ENCODE measurements at regions not wholly inside any gene's neighbourhood (a gene's known extent, or its start where the extent isn't known, plus 50 kb on each side); places are given as distances from the start of the nearest gene placed in this dataset.
"Not testable (repeated sequence)": the region's sequence is repeated elsewhere in the genome, so short reads cannot be mapped to it uniquely, and the experiment has no call there.

- in situ Hi-C loops (cut with HindIII; ENCODE audit: low sequenced_read_pairs); DNase-seq (ENCODE audit: low spot score): not testable (repeated sequence)
These were observed 54.0 kb upstream of the GPR89A start for GRCh38 chr1:145553795-145554194.

- in situ Hi-C loops (cut with HindIII; ENCODE audit: low sequenced_read_pairs) = no loop called here
- no peak for DNase-seq (ENCODE audit: low spot score)
These were observed 62.7 kb upstream of the GPR89A start for GRCh38 chr1:145545055-145545454.

- in situ Hi-C loops (cut with HindIII; ENCODE audit: low sequenced_read_pairs) = not testable (repeated sequence)
These were observed 66.1 kb upstream of the GPR89A start for GRCh38 chr1:145541685-145542084.

DNA sequence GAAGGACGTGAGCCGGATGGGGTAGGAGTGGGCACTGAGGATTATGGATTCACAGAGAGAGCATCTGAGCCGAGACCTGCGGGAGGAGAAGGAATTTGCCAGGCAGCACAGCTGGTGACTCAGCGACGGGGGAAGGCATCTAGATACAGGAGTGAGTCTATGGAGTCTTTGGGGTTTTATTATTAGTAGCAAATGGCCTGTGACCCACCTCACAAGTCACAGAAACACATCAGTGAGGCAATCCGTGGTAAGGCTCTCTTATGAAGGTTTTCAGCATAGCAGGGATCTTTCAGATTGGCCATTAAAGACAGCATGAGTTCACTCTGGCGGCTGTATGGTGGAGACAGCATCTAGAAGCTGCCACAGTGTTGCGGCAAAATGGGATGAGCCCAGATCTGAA, 66.5 kb upstream of the GPR89A start:
- DNase-seq (ENCODE audit: low spot score) = peak; percentile 66
- in situ Hi-C loops (cut with HindIII; ENCODE audit: low sequenced_read_pairs) = not testable (repeated sequence)

More at GRCh38 chr1:145541685-145542084, 66.1 kb upstream of the GPR89A start:
- DNase-seq (ENCODE audit: low spot score) = peak; percentile 41

DNA sequence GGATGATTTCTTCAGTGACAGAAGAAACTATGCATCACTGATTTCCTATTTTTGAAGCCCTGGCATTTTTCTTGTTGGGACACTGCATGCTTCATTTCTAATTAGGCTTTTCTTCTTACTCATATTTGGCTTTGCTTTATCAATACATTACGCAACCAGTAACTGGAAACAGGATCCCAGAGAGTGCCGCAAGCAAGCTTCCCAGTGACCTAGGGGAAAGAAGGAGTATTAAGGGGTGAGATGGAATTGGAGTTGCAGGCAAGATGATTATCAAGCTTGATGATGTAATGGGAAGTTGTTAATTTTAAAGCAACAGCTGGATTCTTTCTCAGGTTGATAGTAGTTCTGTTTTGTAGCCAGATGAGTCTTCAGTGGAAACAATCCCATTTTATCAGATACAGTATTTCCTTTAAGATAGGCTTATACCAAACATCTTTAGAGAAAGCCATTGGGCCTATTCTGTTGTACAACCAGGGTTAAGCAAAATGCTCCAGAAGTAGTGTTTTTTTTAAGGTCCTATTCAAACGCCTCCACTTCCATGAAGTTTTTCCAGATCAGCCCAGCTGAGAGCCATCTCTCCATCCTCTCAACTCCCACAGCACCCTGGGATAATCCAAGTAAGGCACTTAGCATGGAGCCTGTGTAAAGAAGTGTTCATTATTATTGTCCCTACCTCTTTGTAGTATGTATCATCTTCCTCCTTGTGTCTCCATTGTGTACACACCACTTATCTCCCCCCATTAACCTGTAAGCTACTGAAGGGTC, 69.5 kb upstream of the GPR89A start:
- in situ Hi-C loops (cut with HindIII; ENCODE audit: low sequenced_read_pairs); DNase-seq (ENCODE audit: low spot score): not testable (repeated sequence)

- in situ Hi-C loops (cut with HindIII; ENCODE audit: low sequenced_read_pairs); DNase-seq (ENCODE audit: low spot score): not testable (repeated sequence)
These were observed 70.8 kb upstream of the GPR89A start for GRCh38 chr1:145537003-145537402.

GRCh38 chr1:145535461-145535860, 72.3 kb upstream of the GPR89A start:
- in situ Hi-C loops (cut with HindIII; ENCODE audit: low sequenced_read_pairs) = not testable (repeated sequence)
- peak; percentile 16 for DNase-seq (ENCODE audit: low spot score)

DNA sequence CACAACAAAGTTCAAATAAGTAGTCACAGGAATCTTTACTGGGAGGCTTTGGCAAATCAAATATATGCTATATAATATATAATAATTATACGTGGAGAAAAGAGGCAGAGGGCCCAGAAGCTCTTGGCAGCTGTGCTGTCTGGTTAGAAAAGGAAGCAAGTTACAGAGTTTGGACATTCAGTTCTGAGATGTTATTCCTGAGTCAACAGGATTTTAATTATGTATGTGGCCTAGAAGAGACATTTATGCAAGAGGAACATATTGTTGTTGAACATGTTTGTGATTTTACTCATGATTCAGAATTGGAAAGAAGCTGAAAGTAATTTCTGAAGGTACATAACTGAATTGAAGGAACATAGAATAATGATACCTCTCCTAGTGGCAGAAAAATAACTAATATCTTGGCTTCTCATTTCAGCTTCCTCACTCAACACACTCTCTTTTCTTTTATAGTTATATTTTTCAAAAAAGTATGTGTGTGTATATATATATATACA, 79.7 kb upstream of the GPR89A start:
- in situ Hi-C loops (cut with HindIII; ENCODE audit: low sequenced_read_pairs) = not testable (repeated sequence)

GRCh38 chr1:145520159-145520558, 87.6 kb upstream of the GPR89A start:
- in situ Hi-C loops (cut with HindIII; ENCODE audit: low sequenced_read_pairs); DNase-seq (ENCODE audit: low spot score): not testable (repeated sequence)

More for the DNA sequence above, 79.7 kb upstream of the GPR89A start:
- DNase-seq (ENCODE audit: low spot score) = not testable (repeated sequence)

- DNase-seq (ENCODE audit: low spot score); in situ Hi-C loops (cut with HindIII; ENCODE audit: low sequenced_read_pairs): not testable (repeated sequence)
These were observed 88.5 kb upstream of the GPR89A start for GRCh38 chr1:145519302-145519701.

DNA sequence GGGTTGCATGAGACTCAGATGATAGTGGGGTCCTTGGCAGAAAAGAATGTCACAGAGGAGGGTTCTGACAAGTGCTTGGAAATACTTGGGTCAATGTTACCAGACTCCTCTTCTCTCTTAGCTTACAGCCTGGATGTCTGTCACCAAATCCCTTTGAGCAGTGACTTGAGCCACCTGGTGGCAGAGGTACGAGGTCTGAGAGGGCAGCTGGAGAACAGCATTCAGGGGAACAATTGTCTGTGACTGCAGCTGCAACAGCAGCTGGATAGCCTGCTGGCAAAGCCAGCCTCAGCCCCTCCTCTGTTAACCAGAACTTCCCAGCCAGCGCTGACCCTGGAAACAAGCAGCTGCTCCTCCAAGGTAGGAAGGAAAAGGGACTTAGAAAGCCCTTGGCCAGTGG, 87.6 kb upstream of the NBPF20 start:
- DNase-seq (ENCODE audit: low spot score); in situ Hi-C loops (cut with HindIII; ENCODE audit: low sequenced_read_pairs): not testable (repeated sequence)

DNA sequence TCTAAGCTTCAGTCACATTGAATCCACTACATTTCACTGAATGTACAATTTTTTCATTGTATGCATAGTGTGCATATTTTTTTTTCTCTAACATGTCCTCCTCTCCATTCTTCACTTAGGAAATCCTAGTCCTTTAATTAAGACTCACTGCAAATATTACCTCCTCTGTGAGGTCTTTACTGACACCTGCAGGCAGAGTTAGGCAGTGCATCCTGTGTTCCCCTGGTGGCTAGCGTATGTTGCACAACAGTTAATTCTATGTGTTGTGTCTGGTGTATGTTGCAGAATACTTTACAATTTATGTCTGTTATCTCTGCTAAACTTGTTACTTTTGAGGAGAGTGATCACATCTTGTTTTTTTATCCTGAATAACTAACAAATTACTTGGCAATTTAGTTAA, 82.7 kb upstream of the NBPF20 start:
- in situ Hi-C loops (cut with HindIII; ENCODE audit: low sequenced_read_pairs); DNase-seq (ENCODE audit: low spot score): not testable (repeated sequence)

- in situ Hi-C loops (cut with HindIII; ENCODE audit: low sequenced_read_pairs); DNase-seq (ENCODE audit: low spot score): not testable (repeated sequence)
These were observed 80.6 kb upstream of the NBPF20 start for GRCh38 chr1:145505663-145506647.

DNA sequence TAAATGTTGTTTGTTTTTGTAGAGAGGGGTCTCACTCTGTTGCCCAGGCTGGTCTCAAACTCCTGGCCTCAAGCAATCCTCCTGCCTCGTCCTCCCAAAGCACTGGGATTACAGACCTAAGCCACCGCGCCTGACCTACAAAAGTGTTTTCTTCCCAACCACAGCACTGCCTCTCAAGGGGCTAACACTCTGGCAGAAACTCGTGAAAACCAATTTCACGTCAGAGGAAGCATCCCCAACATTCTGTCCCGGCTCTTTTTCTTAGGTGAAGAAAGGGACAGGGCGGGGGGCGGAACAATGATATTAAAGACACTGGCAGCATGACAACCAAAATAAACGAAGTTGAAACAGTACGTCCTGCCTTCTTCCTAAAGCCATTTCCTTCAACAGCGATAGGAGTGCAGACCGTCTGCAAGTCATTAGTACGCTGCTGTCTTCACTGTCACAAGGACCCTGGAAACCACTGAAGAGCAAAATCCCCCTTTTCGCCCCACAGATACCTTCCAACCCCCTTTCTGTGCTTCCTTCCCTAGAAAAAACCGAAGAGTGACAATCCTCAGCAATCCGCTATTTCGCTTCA, 79.5 kb upstream of the NBPF20 start:
- DNase-seq (ENCODE audit: low spot score); in situ Hi-C loops (cut with HindIII; ENCODE audit: low sequenced_read_pairs): not testable (repeated sequence)

GRCh38 chr1:145504310-145504709, 78.9 kb upstream of the NBPF20 start:
- DNase-seq (ENCODE audit: low spot score); in situ Hi-C loops (cut with HindIII; ENCODE audit: low sequenced_read_pairs): not testable (repeated sequence)

DNA sequence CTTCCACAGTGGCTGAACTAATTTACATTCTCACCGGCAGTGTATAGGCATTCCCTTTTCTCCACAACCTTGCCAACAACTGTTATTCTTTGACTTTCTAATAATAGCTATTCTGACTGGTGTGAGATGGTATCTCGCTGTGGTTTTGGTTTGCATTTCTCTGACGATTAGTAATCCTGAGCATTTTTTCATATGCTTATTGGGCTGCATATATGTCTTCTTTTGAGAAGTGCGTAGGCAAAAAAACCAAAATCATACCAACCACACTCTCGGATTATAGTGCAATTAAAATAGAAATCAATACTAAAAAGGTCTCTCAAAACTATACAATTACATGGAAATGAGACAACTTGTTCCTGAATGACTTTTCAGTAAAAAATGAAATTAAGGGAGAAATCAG, 74.8 kb upstream of the NBPF20 start:
- DNase-seq (ENCODE audit: low spot score); in situ Hi-C loops (cut with HindIII; ENCODE audit: low sequenced_read_pairs): not testable (repeated sequence)

- in situ Hi-C loops (cut with HindIII; ENCODE audit: low sequenced_read_pairs); DNase-seq (ENCODE audit: low spot score): not testable (repeated sequence)
These were observed 69.9 kb upstream of the NBPF20 start for GRCh38 chr1:145495077-145495871.

DNA sequence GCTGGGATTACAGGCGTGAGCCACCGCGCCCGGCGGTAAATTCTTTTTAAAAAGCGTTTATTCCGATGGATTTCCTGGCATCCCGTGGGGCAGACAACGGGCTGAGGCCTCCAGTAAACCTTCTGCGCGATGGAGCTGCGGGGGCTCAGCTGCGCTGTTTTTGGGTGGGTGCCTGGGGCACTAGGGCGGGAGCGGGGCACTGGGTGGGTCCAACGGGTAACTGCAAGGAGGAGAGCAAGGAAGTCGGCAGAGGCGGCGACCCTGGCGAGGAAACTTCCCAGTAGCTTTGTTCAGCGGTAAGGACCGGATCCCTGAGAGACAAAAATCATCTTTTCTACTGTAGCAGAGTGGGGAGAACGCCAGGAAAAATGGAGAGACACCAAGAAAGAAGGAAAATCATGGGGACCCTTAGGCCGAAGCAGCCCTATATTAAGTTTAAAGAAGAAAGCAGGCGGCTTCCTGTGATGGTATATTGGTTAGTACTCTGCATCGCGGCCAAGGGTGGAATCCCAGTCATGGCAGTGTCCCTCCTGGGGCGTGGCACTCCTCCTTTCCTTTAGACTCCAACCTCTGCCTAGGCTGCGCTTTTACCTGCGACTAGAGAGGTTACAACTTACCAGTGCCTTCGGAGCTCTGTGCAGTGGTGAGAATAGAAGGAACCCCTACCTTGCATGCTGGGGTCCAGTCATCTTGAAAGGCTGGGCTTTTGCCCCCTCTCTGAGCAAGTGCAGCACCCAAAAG, 63.0 kb upstream of the NBPF20 start:
- in situ Hi-C loops (cut with HindIII; ENCODE audit: low sequenced_read_pairs); DNase-seq (ENCODE audit: low spot score): not testable (repeated sequence)

Data from G401 (cell line).